ENCODE measurements at regions not wholly inside any gene's neighbourhood (a gene's known extent, or its start where the extent isn't known, plus 50 kb on each side); places are given as distances from the start of the nearest gene placed in this dataset.

DNA sequence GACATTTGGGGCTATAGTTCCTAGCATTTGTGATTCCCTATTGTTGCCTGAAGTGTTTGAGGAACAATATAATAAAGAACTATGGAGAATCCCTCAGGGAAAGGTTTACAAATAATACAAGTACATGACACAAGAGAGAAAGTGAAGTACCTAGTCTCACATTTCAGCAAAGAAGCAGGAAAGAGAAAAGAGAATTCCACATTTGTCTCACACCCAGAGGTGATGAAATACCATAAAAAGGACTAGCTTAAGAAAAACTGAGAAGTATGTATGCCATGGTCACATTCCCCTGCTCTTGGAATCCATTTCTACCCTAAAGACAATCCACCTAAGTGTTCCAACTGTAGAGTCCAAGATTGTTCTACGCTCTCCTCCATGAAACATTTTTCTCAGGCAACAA, 79.0 kb upstream of the TARS1 start:
- H3K4me1 ChIP-seq (ENCODE audit: control insufficient read depth in 4 of 4, insufficient read depth in 4 of 4, low read length in 3 of 4): no peaks in the 10 kb centered on the region
- H3K27ac ChIP-seq (ENCODE audit: low read depth in 1 of 2, low read length in 2 of 2): no peak overlapping the region
- H3K27me3 ChIP-seq (ENCODE audit: control insufficient read depth in 4 of 4, insufficient read depth in 4 of 4, low read length in 3 of 4): no peaks in the 10 kb centered on the region
- no peaks in the 10 kb centered on the region for H3K36me3 ChIP-seq (ENCODE audit: control insufficient read depth in 4 of 4, insufficient read depth in 3 of 4, low read depth in 1 of 4, low read length in 3 of 4)
- H3K4me3 ChIP-seq (ENCODE audit: low read depth in 1 of 3, low read length in 3 of 3): no peak overlapping the region
- no peaks in the 10 kb centered on the region for H3K9me3 ChIP-seq (ENCODE audit: control insufficient read depth in 4 of 4, low read length in 3 of 4)
- H3K9ac ChIP-seq (ENCODE audit: low read depth in 1 of 2, low read length in 2 of 2): no peak overlapping the region
- TF ChIP-seq SP1 (IDR thresholded peaks at IDR 0.05) (no peak), JUND (IDR thresholded peaks at IDR 0.05) (no peak), EGR1 (IDR thresholded peaks at IDR 0.05; ENCODE audit: low read depth in 2 of 2) (no peak)
- 99% methylated on average over 1 of the region's 1 CpG for WGBS
- DNase-seq (ENCODE audit: low spot score): no peak

DNA sequence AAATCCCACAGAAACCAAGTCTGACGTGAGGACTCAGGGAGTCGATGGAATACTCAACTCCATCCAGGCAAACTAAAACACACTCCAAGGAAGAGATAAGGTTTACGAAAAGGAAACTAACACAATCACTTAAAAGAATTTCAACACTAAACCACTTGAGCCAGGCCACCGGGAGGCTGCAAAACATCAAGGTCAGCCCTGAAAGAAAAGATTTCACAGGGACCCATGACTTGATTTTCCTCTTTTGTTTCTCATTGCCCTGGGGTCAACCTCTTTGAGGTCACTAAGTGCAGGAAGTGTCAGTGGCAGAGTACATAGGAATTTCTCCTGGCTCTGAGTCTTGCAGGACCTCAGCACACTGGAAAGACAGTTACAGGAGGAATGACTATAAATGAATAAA, 77.8 kb upstream of the TARS1 start:
- WGBS: 55% methylated on average over 4 of the region's 4 CpGs
- Histone ChIP-seq H3K27me3 (ENCODE audit: control insufficient read depth in 4 of 4, insufficient read depth in 4 of 4, low read length in 3 of 4) (no peaks in the 10 kb centered on the region), H3K4me1 (ENCODE audit: control insufficient read depth in 4 of 4, insufficient read depth in 4 of 4, low read length in 3 of 4) (no peaks in the 10 kb centered on the region), H3K36me3 (ENCODE audit: control insufficient read depth in 4 of 4, insufficient read depth in 3 of 4, low read depth in 1 of 4, low read length in 3 of 4) (no peaks in the 10 kb centered on the region), H3K9me3 (ENCODE audit: control insufficient read depth in 4 of 4, low read length in 3 of 4) (no peaks in the 10 kb centered on the region), H3K27ac (ENCODE audit: low read depth in 1 of 2, low read length in 2 of 2) (peak overlapping the region in 1 of 2 donors; percentile 54), H3K9ac (ENCODE audit: low read depth in 1 of 2, low read length in 2 of 2) (no peak overlapping the region), H3K4me3 (ENCODE audit: low read depth in 1 of 3, low read length in 3 of 3) (no peak overlapping the region)
- TF ChIP-seq, protein P1, sequence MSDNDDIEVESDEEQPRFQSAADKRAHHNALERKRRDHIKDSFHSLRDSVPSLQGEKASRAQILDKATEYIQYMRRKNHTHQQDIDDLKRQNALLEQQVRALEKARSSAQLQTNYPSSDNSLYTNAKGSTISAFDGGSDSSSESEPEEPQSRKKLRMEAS (IDR thresholded peaks at IDR 0.05): no peak
- peak; percentile 36 for TF ChIP-seq SP1 (IDR thresholded peaks at IDR 0.05)
- TF ChIP-seq RXRA (IDR thresholded peaks at IDR 0.05): peak; percentile 38 to 65
- peak; percentile 14 to 24 for TF ChIP-seq RAD21 (IDR thresholded peaks at IDR 0.05)
- peak; percentile 98 for TF ChIP-seq NR2F2 (IDR thresholded peaks at IDR 0.05)
- TF ChIP-seq, protein P2, sequence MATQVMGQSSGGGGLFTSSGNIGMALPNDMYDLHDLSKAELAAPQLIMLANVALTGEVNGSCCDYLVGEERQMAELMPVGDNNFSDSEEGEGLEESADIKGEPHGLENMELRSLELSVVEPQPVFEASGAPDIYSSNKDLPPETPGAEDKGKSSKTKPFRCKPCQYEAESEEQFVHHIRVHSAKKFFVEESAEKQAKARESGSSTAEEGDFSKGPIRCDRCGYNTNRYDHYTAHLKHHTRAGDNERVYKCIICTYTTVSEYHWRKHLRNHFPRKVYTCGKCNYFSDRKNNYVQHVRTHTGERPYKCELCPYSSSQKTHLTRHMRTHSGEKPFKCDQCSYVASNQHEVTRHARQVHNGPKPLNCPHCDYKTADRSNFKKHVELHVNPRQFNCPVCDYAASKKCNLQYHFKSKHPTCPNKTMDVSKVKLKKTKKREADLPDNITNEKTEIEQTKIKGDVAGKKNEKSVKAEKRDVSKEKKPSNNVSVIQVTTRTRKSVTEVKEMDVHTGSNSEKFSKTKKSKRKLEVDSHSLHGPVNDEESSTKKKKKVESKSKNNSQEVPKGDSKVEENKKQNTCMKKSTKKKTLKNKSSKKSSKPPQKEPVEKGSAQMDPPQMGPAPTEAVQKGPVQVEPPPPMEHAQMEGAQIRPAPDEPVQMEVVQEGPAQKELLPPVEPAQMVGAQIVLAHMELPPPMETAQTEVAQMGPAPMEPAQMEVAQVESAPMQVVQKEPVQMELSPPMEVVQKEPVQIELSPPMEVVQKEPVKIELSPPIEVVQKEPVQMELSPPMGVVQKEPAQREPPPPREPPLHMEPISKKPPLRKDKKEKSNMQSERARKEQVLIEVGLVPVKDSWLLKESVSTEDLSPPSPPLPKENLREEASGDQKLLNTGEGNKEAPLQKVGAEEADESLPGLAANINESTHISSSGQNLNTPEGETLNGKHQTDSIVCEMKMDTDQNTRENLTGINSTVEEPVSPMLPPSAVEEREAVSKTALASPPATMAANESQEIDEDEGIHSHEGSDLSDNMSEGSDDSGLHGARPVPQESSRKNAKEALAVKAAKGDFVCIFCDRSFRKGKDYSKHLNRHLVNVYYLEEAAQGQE (IDR thresholded peaks at IDR 0.05): peak; percentile 46
- TF ChIP-seq, protein P3, sequence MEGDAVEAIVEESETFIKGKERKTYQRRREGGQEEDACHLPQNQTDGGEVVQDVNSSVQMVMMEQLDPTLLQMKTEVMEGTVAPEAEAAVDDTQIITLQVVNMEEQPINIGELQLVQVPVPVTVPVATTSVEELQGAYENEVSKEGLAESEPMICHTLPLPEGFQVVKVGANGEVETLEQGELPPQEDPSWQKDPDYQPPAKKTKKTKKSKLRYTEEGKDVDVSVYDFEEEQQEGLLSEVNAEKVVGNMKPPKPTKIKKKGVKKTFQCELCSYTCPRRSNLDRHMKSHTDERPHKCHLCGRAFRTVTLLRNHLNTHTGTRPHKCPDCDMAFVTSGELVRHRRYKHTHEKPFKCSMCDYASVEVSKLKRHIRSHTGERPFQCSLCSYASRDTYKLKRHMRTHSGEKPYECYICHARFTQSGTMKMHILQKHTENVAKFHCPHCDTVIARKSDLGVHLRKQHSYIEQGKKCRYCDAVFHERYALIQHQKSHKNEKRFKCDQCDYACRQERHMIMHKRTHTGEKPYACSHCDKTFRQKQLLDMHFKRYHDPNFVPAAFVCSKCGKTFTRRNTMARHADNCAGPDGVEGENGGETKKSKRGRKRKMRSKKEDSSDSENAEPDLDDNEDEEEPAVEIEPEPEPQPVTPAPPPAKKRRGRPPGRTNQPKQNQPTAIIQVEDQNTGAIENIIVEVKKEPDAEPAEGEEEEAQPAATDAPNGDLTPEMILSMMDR (IDR thresholded peaks at IDR 0.05; ENCODE audit: low read depth, low read length, missing input control): no peak
- no peak for DNase-seq (ENCODE audit: low spot score)

DNA sequence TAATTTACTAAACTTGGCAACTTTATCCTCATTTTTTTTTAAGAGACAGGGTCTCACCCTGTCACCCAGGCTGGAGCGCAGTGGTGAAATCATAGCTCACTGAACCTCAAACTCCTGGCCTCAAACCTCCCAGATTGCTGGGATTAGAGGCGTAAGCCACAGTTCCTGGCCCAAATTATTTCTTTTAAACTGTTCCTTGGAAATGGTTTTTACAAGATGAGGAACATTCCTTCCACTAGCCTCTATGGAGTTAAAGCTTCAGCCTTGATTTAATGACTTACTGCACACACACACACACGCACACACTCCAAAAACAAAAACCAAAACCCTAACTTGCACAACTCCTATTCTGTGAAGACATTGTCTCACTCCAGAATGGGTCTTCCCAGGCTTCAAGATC, 77.2 kb upstream of the TARS1 start:
- Histone ChIP-seq H3K27me3 (ENCODE audit: control insufficient read depth in 4 of 4, insufficient read depth in 4 of 4, low read length in 3 of 4) (no peaks in the 10 kb centered on the region), H3K9ac (ENCODE audit: low read depth in 1 of 2, low read length in 2 of 2) (no peak overlapping the region), H3K36me3 (ENCODE audit: control insufficient read depth in 4 of 4, insufficient read depth in 3 of 4, low read depth in 1 of 4, low read length in 3 of 4) (no peaks in the 10 kb centered on the region), H3K4me1 (ENCODE audit: control insufficient read depth in 4 of 4, insufficient read depth in 4 of 4, low read length in 3 of 4) (no peaks in the 10 kb centered on the region), H3K27ac (ENCODE audit: low read depth in 1 of 2, low read length in 2 of 2) (peak overlapping the region in 1 of 2 donors; percentile 28), H3K9me3 (ENCODE audit: control insufficient read depth in 4 of 4, low read length in 3 of 4) (no peaks in the 10 kb centered on the region), H3K4me3 (ENCODE audit: low read depth in 1 of 3, low read length in 3 of 3) (no peak overlapping the region)
- WGBS: 92% methylated on average over 3 of the region's 3 CpGs
- DNase-seq (ENCODE audit: low spot score): no peak
- TF ChIP-seq NR2F2 (IDR thresholded peaks at IDR 0.05) (no peak), HNF4A (conservative IDR thresholded peaks at IDR 0.05) (no peak), HNF4G (IDR thresholded peaks at IDR 0.05) (no peak), RAD21 (IDR thresholded peaks at IDR 0.05) (no peak), SP1 (IDR thresholded peaks at IDR 0.05) (no peak), TAF1 (conservative IDR thresholded peaks at IDR 0.05) (no peak), EGR1 (IDR thresholded peaks at IDR 0.05; ENCODE audit: low read depth in 2 of 2) (no peak), RXRA (IDR thresholded peaks at IDR 0.05) (no peak), YY1 (IDR thresholded peaks at IDR 0.05) (no peak), JUND (IDR thresholded peaks at IDR 0.05) (no peak), FOXA2 (IDR thresholded peaks at IDR 0.05) (no peak), GABPA (IDR thresholded peaks at IDR 0.05 in 1 of 2, conservative IDR thresholded peaks at IDR 0.05 in 1 of 2) (no peak)
- TF ChIP-seq, protein P2 (IDR thresholded peaks at IDR 0.05): no peak
- TF ChIP-seq, protein P4, sequence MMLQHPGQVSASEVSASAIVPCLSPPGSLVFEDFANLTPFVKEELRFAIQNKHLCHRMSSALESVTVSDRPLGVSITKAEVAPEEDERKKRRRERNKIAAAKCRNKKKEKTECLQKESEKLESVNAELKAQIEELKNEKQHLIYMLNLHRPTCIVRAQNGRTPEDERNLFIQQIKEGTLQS (IDR thresholded peaks at IDR 0.05): no peak
- TF ChIP-seq, protein P5, sequence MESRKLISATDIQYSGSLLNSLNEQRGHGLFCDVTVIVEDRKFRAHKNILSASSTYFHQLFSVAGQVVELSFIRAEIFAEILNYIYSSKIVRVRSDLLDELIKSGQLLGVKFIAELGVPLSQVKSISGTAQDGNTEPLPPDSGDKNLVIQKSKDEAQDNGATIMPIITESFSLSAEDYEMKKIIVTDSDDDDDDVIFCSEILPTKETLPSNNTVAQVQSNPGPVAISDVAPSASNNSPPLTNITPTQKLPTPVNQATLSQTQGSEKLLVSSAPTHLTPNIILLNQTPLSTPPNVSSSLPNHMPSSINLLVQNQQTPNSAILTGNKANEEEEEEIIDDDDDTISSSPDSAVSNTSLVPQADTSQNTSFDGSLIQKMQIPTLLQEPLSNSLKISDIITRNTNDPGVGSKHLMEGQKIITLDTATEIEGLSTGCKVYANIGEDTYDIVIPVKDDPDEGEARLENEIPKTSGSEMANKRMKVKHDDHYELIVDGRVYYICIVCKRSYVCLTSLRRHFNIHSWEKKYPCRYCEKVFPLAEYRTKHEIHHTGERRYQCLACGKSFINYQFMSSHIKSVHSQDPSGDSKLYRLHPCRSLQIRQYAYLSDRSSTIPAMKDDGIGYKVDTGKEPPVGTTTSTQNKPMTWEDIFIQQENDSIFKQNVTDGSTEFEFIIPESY (IDR thresholded peaks at IDR 0.05): no peak
